HepG2 (cell line): ENCODE measurements at regions not wholly inside any gene's neighbourhood (a gene's known extent, or its start where the extent isn't known, plus 50 kb on each side); places are given as distances from the start of the nearest gene placed in this dataset.

Source experiments
- ATAC-seq: fragments of 200-7000 bp; cut with Tn5 transposase; 3 replicates; pipeline ENCODE4 v1.9.1; 2020; ENCODE audit warnings: mild to moderate bottlenecking, moderate library complexity
- BruUV-seq: library from RNA; stranded (reverse); fragments of 400-500 nt; replicated peaks from 2 replicates; lab custom pipeline; 2021; lab: Mats Ljungman, UMichigan
- CTCF ChIA-PET: fragments of 300-600 bp; formaldehyde crosslinking; extraction: SDS; loops from one replicate; lab custom pipeline; 2021; ENCODE audit warnings: low total read pairs, inconsistent platforms, low intra/inter-chr PET ratio; lab: Yijun Ruan, JAX
- POLR2A ChIA-PET: fragments of 350-600 bp; sonication (Branson Sonifier 250); formaldehyde crosslinking; loops from one replicate; lab custom pipeline; 2020; ENCODE audit warnings: antibody characterized with exemption, inconsistent platforms; lab: Yijun Ruan, JAX
- DNase-seq: peaks from one replicate; pipeline ENCODE4 v3.0.0-alpha.2; 2015; ENCODE audit warnings: low spot score
- FAIRE-seq: peaks from 3 replicates; lab custom pipeline; 2011; peaks lifted over from hg19 to GRCh38; lab: Jason Lieb, UNC
- H2AFZ ChIP-seq: one replicate; pipeline ENCODE4 v1.6.1; 2011; ENCODE audit warnings: low read length, inconsistent platforms
- H3K27ac ChIP-seq: fragments of 300-600 bp; 3 replicates; pipeline ENCODE4 v1.8.0; 2011; ENCODE audit warnings: mixed run types, mild to moderate bottlenecking, mixed read lengths, low read length, inconsistent platforms; ENCODE audit not compliant: insufficient read depth; ENCODE audit errors: extremely low read length
- H3K27me3 ChIP-seq, 2 experiments: fragments of 200-600 bp in 1 of 2; 2 replicates in 1 of 2; 3 replicates in 1 of 2; pipeline versions ENCODE4 v1.6.0 to v1.8.0; 2011; ENCODE audit warnings: low read length in 2 of 2, mild to moderate bottlenecking in 2 of 2, moderate library complexity in 2 of 2, inconsistent platforms in 1 of 2; ENCODE audit not compliant: insufficient read depth in 2 of 2, control insufficient read depth in 1 of 2
- H3K36me3 ChIP-seq, 2 experiments: fragments of 200-600 bp in 1 of 2; replicated peaks in 1 of 2; 2 replicates in 1 of 2; 3 replicates in 1 of 2; pipeline versions ENCODE4 v1.5.1 to v1.8.0; 2011; ENCODE audit warnings: low read length in 2 of 2, inconsistent platforms in 1 of 2; ENCODE audit not compliant: insufficient read depth in 2 of 2, control insufficient read depth in 1 of 2
- H3K4me1 ChIP-seq: 2 replicates; pipeline ENCODE4 v1.5.1; 2012; ENCODE audit warnings: low read length, inconsistent platforms; ENCODE audit not compliant: insufficient read depth
- H3K4me2 ChIP-seq: 2 replicates; pipeline ENCODE4 v1.6.0; 2011; ENCODE audit warnings: low read depth, low read length, inconsistent platforms
- H3K4me3 ChIP-seq, 3 experiments: fragments of 200-600 bp in 1 of 3; sonication (generic), shearing (Covaris generic) in 1 of 3; replicated peaks in 1 of 3; 2 replicates each; pipeline ENCODE4 v1.5.1; 2011 to 2016; ENCODE audit warnings: low read length in 3 of 3, inconsistent platforms in 2 of 3, low read depth in 2 of 3, mild to moderate bottlenecking in 2 of 3, control low read depth in 1 of 3, mixed read lengths in 1 of 3; ENCODE audit not compliant: insufficient read depth in 1 of 3
- H3K79me2 ChIP-seq: one replicate; pipeline ENCODE4 v1.6.1; 2011; ENCODE audit warnings: low read length, inconsistent platforms; ENCODE audit not compliant: insufficient read depth
- H3K9ac ChIP-seq: 2 replicates; pipeline ENCODE4 v1.6.0; 2011; ENCODE audit warnings: mild to moderate bottlenecking, low read depth, low read length, inconsistent platforms; ENCODE audit not compliant: insufficient read depth
- H3K9me3 ChIP-seq: 2 replicates; pipeline ENCODE4 v1.5.1; 2012; ENCODE audit warnings: mild to moderate bottlenecking, low read length
- H4K20me1 ChIP-seq: 2 replicates; pipeline ENCODE4 v1.6.0; 2011; ENCODE audit warnings: inconsistent platforms, mild to moderate bottlenecking, low read length, moderate library complexity; ENCODE audit not compliant: insufficient read depth
- HNRNPUL1 ChIP-seq: fragments of 200-400 bp; formaldehyde crosslinking; IDR thresholded peaks from 2 replicates; pipeline ENCODE4 v1.6.1; 2017; ENCODE audit warnings: low read depth, mild to moderate bottlenecking, low read length, moderate library complexity
- MEIS2 ChIP-seq: sonication (generic); formaldehyde crosslinking; IDR thresholded peaks from 2 replicates; pipeline ENCODE4 v1.9.0; 2021; ENCODE audit warnings: mild to moderate bottlenecking, missing genetic modification reagents
- NFIB ChIP-seq: sonication (generic); formaldehyde crosslinking; IDR thresholded peaks from 2 replicates; pipeline ENCODE4 v1.9.0; 2021; ENCODE audit warnings: missing genetic modification reagents, mild to moderate bottlenecking, borderline replicate concordance
- RARA ChIP-seq: IDR thresholded peaks from 2 replicates; pipeline ENCODE4 v1.6.1; 2016; ENCODE audit warnings: missing genetic modification reagents, missing compliant biosample characterization
- REXO4 ChIP-seq: sonication (generic); formaldehyde crosslinking; IDR thresholded peaks from 2 replicates; pipeline ENCODE4 v1.8.0; 2022; ENCODE audit warnings: missing genetic modification reagents, mild to moderate bottlenecking, borderline replicate concordance
- SIX4 ChIP-seq: sonication (generic); formaldehyde crosslinking; IDR thresholded peaks from 2 replicates; pipeline ENCODE4 v1.4.0; 2020; ENCODE audit warnings: missing genetic modification reagents
- TARDBP ChIP-seq: sonication (generic); formaldehyde crosslinking; IDR thresholded peaks from 2 replicates; pipeline ENCODE4 v1.8.0; 2022; ENCODE audit warnings: mild to moderate bottlenecking, missing genetic modification reagents
- TCF12 ChIP-seq, 2 experiments: fragments of 450-650 bp in 1 of 2; sonication (generic) in 1 of 2; formaldehyde crosslinking in 1 of 2; IDR thresholded peaks; 2 replicates each; pipeline versions ENCODE4 v1.6.1 to v1.8.0; 2017 to 2022; ENCODE audit warnings: antibody characterized with exemption in 1 of 2, mild to moderate bottlenecking in 1 of 2, missing genetic modification reagents in 1 of 2, moderate library complexity in 1 of 2
- ZNF496 ChIP-seq: sonication (generic); formaldehyde crosslinking; IDR thresholded peaks from 2 replicates; pipeline ENCODE4 v1.8.1; 2023; ENCODE audit warnings: mild to moderate bottlenecking, moderate library complexity, missing genetic modification reagents; ENCODE audit not compliant: insufficient replicate concordance
- ZNF501 ChIP-seq: sonication (generic); formaldehyde crosslinking; IDR thresholded peaks from 2 replicates; pipeline ENCODE4 v1.5.1; 2020; ENCODE audit warnings: mild to moderate bottlenecking, moderate library complexity, missing genetic modification reagents
- ZNF552 ChIP-seq: sonication (generic); formaldehyde crosslinking; IDR thresholded peaks from 2 replicates; pipeline ENCODE4 v1.9.0; 2022; ENCODE audit warnings: missing genetic modification reagents, mild to moderate bottlenecking, borderline replicate concordance
- ZNF589 ChIP-seq: sonication (generic); formaldehyde crosslinking; conservative IDR thresholded peaks from 2 replicates; pipeline ENCODE4 v1.8.0; 2022; ENCODE audit warnings: mild to moderate bottlenecking, moderate library complexity, missing genetic modification reagents
- ZNF75D ChIP-seq: sonication (generic); formaldehyde crosslinking; IDR thresholded peaks from 2 replicates; pipeline ENCODE4 v1.8.1; 2023; ENCODE audit warnings: missing genetic modification reagents, mild to moderate bottlenecking, borderline replicate concordance
- WGBS: methylation state at CpG from one replicate; pipeline ENCODE4 v1.1.6; 2017; ENCODE audit warnings: low lambda C conversion rate; 5-methylcytosine and 5-hydroxymethylcytosine counted together
- in situ Hi-C: cut with HindIII; loops from 2 replicates; pipeline ENCODE4 v1.10.0; 2017; ENCODE audit warnings: low pct_unique_long_range_greater_than_20kb; ENCODE audit not compliant: extremely low pct_ligation_motif_present
- intact Hi-C: fragments of 100-400 bp; cut with micrococcal nuclease; formaldehyde crosslinking; loops from one replicate; pipeline ENCODE4 v1.10.0; 2022; ENCODE audit not compliant: unreplicated experiment
- TF ChIP-seq, protein P1 (sequence below): sonication (generic); formaldehyde crosslinking; IDR thresholded peaks from 2 replicates; pipeline ENCODE4 v1.5.0; 2020; ENCODE audit warnings: mild to moderate bottlenecking, low read depth, missing genetic modification reagents, borderline replicate concordance
- TF ChIP-seq, protein P2 (sequence below): sonication (generic); formaldehyde crosslinking; conservative IDR thresholded peaks from 2 replicates; pipeline ENCODE4 v1.4.0; 2020; ENCODE audit warnings: missing genetic modification reagents
- TF ChIP-seq, protein P3 (sequence below): IDR thresholded peaks from 2 replicates; pipeline ENCODE4 v1.6.1; 2016; ENCODE audit warnings: low read depth, missing genetic modification reagents, missing compliant biosample characterization

DNA sequence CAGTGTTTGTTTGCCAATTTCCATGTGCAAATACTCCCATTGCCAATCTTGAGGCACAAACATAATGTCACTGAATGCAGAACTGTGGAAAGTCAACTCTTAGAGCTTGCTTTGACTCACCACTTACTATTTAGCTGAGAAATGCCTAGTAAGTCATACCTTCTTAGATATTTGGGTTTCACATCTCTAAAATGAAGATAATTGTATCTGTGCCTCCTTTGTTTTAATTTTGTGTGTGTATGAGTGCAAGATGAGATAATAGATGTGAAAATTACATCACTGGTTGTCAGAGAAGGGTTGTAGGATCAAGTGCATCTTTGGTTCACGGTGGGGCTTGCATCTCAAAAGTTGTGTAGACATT, 407.5 kb downstream of the INHBA start (continued):
- TF ChIP-seq ZNF496 (CRISPR knock-in tag), result no peak
- no peak for TF ChIP-seq ZNF589
- no peak for TF ChIP-seq NFIB
- no peak for TF ChIP-seq RARA (CRISPR knock-in tag)
- no peak for TF ChIP-seq TARDBP
- TF ChIP-seq MEIS2, result no peak
- TF ChIP-seq HNRNPUL1, result no peak
- TF ChIP-seq, protein P1, sequence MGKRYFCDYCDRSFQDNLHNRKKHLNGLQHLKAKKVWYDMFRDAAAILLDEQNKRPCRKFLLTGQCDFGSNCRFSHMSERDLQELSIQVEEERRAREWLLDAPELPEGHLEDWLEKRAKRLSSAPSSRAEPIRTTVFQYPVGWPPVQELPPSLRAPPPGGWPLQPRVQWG (CRISPR knock-in tag), result no peak
- no peak for TF ChIP-seq TCF12 (IDR thresholded peaks at IDR 0.05)
- TF ChIP-seq TCF12 (CRISPR knock-in tag; IDR thresholded peaks at IDR 0.05), result no peak
- TF ChIP-seq, all 625 proteins: peak for 0

DNA sequence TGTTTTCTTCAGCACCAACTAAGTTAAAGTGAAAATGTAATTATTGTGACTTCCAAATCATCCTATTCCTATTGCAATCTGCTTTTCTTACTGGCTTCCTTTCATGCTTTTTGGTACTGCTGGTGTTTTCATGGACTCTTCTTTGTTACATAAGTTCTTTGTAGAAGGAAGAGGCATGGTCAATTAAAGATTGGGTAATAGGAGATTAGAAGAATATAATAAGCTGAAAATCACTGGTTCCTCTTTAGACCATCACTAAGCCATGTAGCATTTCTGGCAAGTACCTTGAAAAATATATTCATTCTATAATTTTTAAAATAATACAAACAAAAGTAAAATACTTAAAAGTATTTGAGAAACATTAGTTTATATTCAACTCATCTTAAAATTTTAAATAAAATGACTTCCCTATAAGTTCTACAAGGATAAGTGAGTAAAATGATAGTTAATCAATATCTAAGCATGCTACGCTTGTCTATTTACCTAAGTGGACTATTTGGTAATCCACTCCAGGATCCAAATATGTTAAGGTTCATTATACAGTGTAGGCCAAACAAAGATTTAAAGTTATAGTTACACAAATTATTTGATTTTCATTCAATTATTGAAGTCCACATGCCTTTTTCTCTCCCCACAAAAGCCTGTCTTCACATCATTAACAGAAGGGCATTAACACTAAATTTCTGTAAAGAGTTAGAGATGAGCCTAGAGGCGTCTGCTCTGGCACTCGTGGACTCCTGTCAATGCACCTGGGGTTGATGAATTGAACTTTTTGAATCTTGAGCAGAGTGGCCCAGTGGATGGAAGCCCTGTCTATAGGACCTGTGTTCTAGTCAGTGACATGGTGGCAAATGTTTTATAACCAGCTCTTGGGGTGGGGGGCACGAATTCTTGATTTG, 408.1 kb downstream of the INHBA start:
- H3K9ac ChIP-seq, result no peak overlapping the region
- no peaks in the 10 kb centered on the region for H3K36me3 ChIP-seq
- no peak overlapping the region for H3K4me3 ChIP-seq
- H3K9me3 ChIP-seq, result no peaks in the 10 kb centered on the region; the same call in 1 of the 2 replicates
- no peaks in the 10 kb centered on the region for H3K4me1 ChIP-seq
- in situ Hi-C loops, result no loop called here
- no TSS peak for BruUV-seq
- intact Hi-C loops, result no loop called here
- 7% methylated on average over 4 of the region's 4 CpGs for WGBS
- ChIA-PET CTCF (no interaction called here), POLR2A (no interaction called here)
- DNase-seq, result no peak
- no peaks in the 10 kb centered on the region for H3K27me3 ChIP-seq
- no peak for FAIRE-seq
- no peaks in the 10 kb centered on the region for H3K79me2 ChIP-seq
- H4K20me1 ChIP-seq, result no peaks in the 10 kb centered on the region
- no peak overlapping the region for H3K4me2 ChIP-seq
- H2AFZ ChIP-seq, result no peak overlapping the region
- no peak for ATAC-seq
- H3K27ac ChIP-seq, result no peak overlapping the region
- TF ChIP-seq SIX4 (CRISPR knock-in tag) (no peak), ZNF75D (CRISPR knock-in tag) (no peak), ZNF501 (CRISPR knock-in tag) (no peak), ZNF552 (CRISPR knock-in tag) (no peak), REXO4 (CRISPR knock-in tag) (no peak)
- TF ChIP-seq, protein P2, sequence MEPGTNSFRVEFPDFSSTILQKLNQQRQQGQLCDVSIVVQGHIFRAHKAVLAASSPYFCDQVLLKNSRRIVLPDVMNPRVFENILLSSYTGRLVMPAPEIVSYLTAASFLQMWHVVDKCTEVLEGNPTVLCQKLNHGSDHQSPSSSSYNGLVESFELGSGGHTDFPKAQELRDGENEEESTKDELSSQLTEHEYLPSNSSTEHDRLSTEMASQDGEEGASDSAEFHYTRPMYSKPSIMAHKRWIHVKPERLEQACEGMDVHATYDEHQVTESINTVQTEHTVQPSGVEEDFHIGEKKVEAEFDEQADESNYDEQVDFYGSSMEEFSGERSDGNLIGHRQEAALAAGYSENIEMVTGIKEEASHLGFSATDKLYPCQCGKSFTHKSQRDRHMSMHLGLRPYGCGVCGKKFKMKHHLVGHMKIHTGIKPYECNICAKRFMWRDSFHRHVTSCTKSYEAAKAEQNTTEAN (CRISPR knock-in tag), result no peak
- TF ChIP-seq, protein P3, sequence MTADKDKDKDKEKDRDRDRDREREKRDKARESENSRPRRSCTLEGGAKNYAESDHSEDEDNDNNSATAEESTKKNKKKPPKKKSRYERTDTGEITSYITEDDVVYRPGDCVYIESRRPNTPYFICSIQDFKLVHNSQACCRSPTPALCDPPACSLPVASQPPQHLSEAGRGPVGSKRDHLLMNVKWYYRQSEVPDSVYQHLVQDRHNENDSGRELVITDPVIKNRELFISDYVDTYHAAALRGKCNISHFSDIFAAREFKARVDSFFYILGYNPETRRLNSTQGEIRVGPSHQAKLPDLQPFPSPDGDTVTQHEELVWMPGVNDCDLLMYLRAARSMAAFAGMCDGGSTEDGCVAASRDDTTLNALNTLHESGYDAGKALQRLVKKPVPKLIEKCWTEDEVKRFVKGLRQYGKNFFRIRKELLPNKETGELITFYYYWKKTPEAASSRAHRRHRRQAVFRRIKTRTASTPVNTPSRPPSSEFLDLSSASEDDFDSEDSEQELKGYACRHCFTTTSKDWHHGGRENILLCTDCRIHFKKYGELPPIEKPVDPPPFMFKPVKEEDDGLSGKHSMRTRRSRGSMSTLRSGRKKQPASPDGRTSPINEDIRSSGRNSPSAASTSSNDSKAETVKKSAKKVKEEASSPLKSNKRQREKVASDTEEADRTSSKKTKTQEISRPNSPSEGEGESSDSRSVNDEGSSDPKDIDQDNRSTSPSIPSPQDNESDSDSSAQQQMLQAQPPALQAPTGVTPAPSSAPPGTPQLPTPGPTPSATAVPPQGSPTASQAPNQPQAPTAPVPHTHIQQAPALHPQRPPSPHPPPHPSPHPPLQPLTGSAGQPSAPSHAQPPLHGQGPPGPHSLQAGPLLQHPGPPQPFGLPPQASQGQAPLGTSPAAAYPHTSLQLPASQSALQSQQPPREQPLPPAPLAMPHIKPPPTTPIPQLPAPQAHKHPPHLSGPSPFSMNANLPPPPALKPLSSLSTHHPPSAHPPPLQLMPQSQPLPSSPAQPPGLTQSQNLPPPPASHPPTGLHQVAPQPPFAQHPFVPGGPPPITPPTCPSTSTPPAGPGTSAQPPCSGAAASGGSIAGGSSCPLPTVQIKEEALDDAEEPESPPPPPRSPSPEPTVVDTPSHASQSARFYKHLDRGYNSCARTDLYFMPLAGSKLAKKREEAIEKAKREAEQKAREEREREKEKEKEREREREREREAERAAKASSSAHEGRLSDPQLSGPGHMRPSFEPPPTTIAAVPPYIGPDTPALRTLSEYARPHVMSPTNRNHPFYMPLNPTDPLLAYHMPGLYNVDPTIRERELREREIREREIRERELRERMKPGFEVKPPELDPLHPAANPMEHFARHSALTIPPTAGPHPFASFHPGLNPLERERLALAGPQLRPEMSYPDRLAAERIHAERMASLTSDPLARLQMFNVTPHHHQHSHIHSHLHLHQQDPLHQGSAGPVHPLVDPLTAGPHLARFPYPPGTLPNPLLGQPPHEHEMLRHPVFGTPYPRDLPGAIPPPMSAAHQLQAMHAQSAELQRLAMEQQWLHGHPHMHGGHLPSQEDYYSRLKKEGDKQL (CRISPR knock-in tag), result no peak
